ENCODE measurements at regions not wholly inside any gene's neighbourhood (a gene's known extent, or its start where the extent isn't known, plus 50 kb on each side); places are given as distances from the start of the nearest gene placed in this dataset.
"Not testable (repeated sequence)": the region's sequence is repeated elsewhere in the genome, so short reads cannot be mapped to it uniquely, and the experiment has no call there.

- Mint-ChIP-seq H3K36me3 (no peaks in the 10 kb centered on the region), H3K4me3 (no peak overlapping the region), H3K4me1 (no peaks in the 10 kb centered on the region), H3K9me3 (no peaks in the 10 kb centered on the region), H3K27me3 (peaks cover 2% of the 10 kb centered on the region), H3K27ac (no peak overlapping the region)
- DNase-seq (ENCODE audit: low spot score in 2 of 2) (no peak), ATAC-seq (ENCODE audit: low read depth) (no peak)
These were observed 318.0 kb downstream of the BCAT1 start for GRCh38 chr12:24630856-24631255.

- H3K9me3 Mint-ChIP-seq = no peaks in the 10 kb centered on the region
- peaks cover 2% of the 10 kb centered on the region for H3K27me3 Mint-ChIP-seq
- DNase-seq (ENCODE audit: low spot score in 2 of 2) = no peak
- no peak overlapping the region for H3K27ac Mint-ChIP-seq
- ATAC-seq (ENCODE audit: low read depth) = no peak
- H3K36me3 Mint-ChIP-seq = no peaks in the 10 kb centered on the region
- H3K4me1 Mint-ChIP-seq = no peaks in the 10 kb centered on the region
- H3K4me3 Mint-ChIP-seq = no peak overlapping the region
These were observed 318.5 kb downstream of the BCAT1 start for GRCh38 chr12:24630446-24630845.

GRCh38 chr12:24625103-24625502 is 323.8 kb downstream of the BCAT1 start:
- H3K4me1 Mint-ChIP-seq = no peaks in the 10 kb centered on the region
- H3K36me3 Mint-ChIP-seq = no peaks in the 10 kb centered on the region
- no peak overlapping the region for H3K27ac Mint-ChIP-seq
- H3K27me3 Mint-ChIP-seq = peaks cover 2% of the 10 kb centered on the region
- ATAC-seq (ENCODE audit: low read depth) (no peak), DNase-seq (ENCODE audit: low spot score in 2 of 2) (no peak)
- H3K4me3 Mint-ChIP-seq = no peak overlapping the region
- H3K9me3 Mint-ChIP-seq = no peaks in the 10 kb centered on the region

- H3K36me3 Mint-ChIP-seq, H3K27me3 Mint-ChIP-seq, H3K9me3 Mint-ChIP-seq: not testable (repeated sequence)
These were observed 328.9 kb downstream of the BCAT1 start for GRCh38 chr12:24619954-24620353.

GRCh38 chr12:24617471-24617870 is 331.4 kb downstream of the BCAT1 start:
- ATAC-seq (ENCODE audit: low read depth) = no peak
- no peaks in the 10 kb centered on the region for H3K36me3 Mint-ChIP-seq
- no peak for DNase-seq (ENCODE audit: low spot score in 2 of 2)
- no peak overlapping the region for H3K27ac Mint-ChIP-seq
- peaks cover 2% of the 10 kb centered on the region for H3K4me1 Mint-ChIP-seq
- H3K27me3 Mint-ChIP-seq = no peaks in the 10 kb centered on the region
- H3K9me3 Mint-ChIP-seq = no peaks in the 10 kb centered on the region
- no peak overlapping the region for H3K4me3 Mint-ChIP-seq

More at GRCh38 chr12:24619954-24620353, 328.9 kb downstream of the BCAT1 start:
- H3K4me3 Mint-ChIP-seq; ATAC-seq (ENCODE audit: low read depth); DNase-seq (ENCODE audit: low spot score in 2 of 2); H3K27ac Mint-ChIP-seq; H3K4me1 Mint-ChIP-seq: not testable (repeated sequence)

GRCh38 chr12:24615967-24616411 is 332.9 kb downstream of the BCAT1 start:
- Mint-ChIP-seq H3K4me3 (no peak overlapping the region), H3K36me3 (no peaks in the 10 kb centered on the region), H3K27ac (no peak overlapping the region), H3K9me3 (no peaks in the 10 kb centered on the region), H3K4me1 (peaks cover 2% of the 10 kb centered on the region), H3K27me3 (no peaks in the 10 kb centered on the region)
- DNase-seq (ENCODE audit: low spot score in 2 of 2) (no peak), ATAC-seq (ENCODE audit: low read depth) (no peak)

- no peak overlapping the region for H3K4me3 Mint-ChIP-seq
- H3K27me3 Mint-ChIP-seq = no peaks in the 10 kb centered on the region
- H3K4me1 Mint-ChIP-seq = peaks cover 5% of the 10 kb centered on the region
- ATAC-seq (ENCODE audit: low read depth) (no peak), DNase-seq (ENCODE audit: low spot score in 2 of 2) (no peak)
- H3K27ac Mint-ChIP-seq = no peak overlapping the region
- H3K36me3 Mint-ChIP-seq = no peaks in the 10 kb centered on the region
- peaks cover 3% of the 10 kb centered on the region for H3K9me3 Mint-ChIP-seq
These were observed 340.1 kb downstream of the BCAT1 start for GRCh38 chr12:24608637-24609285.

- Mint-ChIP-seq H3K27me3 (no peaks in the 10 kb centered on the region), H3K4me3 (no peak overlapping the region), H3K4me1 (peaks cover 10% of the 10 kb centered on the region), H3K9me3 (peaks cover 3% of the 10 kb centered on the region), H3K36me3 (no peaks in the 10 kb centered on the region), H3K27ac (no peak overlapping the region)
- ATAC-seq (ENCODE audit: low read depth) = no peak
- DNase-seq (ENCODE audit: low spot score in 2 of 2) = no peak
These were observed 340.8 kb downstream of the BCAT1 start for GRCh38 chr12:24608108-24608507.

- ATAC-seq (ENCODE audit: low read depth) = no peak
- Mint-ChIP-seq H3K9me3 (peaks cover 3% of the 10 kb centered on the region), H3K4me1 (peaks cover 14% of the 10 kb centered on the region), H3K27me3 (no peaks in the 10 kb centered on the region), H3K27ac (no peak overlapping the region), H3K4me3 (no peak overlapping the region), H3K36me3 (no peaks in the 10 kb centered on the region)
- DNase-seq (ENCODE audit: low spot score in 2 of 2) = no peak
These were observed 343.0 kb downstream of the BCAT1 start for GRCh38 chr12:24605916-24606315.

GRCh38 chr12:24605466-24605865 is 343.4 kb downstream of the BCAT1 start:
- H3K36me3 Mint-ChIP-seq = no peaks in the 10 kb centered on the region
- no peak for DNase-seq (ENCODE audit: low spot score in 2 of 2)
- H3K9me3 Mint-ChIP-seq = peaks cover 3% of the 10 kb centered on the region
- no peak overlapping the region for H3K27ac Mint-ChIP-seq
- H3K4me3 Mint-ChIP-seq = no peak overlapping the region
- no peak for ATAC-seq (ENCODE audit: low read depth)
- peaks cover 16% of the 10 kb centered on the region for H3K4me1 Mint-ChIP-seq
- no peaks in the 10 kb centered on the region for H3K27me3 Mint-ChIP-seq

- ATAC-seq (ENCODE audit: low read depth) (no peak), DNase-seq (ENCODE audit: low spot score in 2 of 2) (no peak)
- no peak overlapping the region for H3K27ac Mint-ChIP-seq
- H3K27me3 Mint-ChIP-seq = no peaks in the 10 kb centered on the region
- H3K9me3 Mint-ChIP-seq = peaks cover 3% of the 10 kb centered on the region
- no peaks in the 10 kb centered on the region for H3K36me3 Mint-ChIP-seq
- H3K4me1 Mint-ChIP-seq = peaks cover 26% of the 10 kb centered on the region
- no peak overlapping the region for H3K4me3 Mint-ChIP-seq
These were observed 345.5 kb downstream of the BCAT1 start for GRCh38 chr12:24603371-24603770.

GRCh38 chr12:24600996-24601395 is 347.9 kb downstream of the BCAT1 start:
- Mint-ChIP-seq H3K27ac (no peak overlapping the region), H3K27me3 (no peaks in the 10 kb centered on the region), H3K4me1 (peaks cover 26% of the 10 kb centered on the region), H3K36me3 (no peaks in the 10 kb centered on the region), H3K9me3 (peaks cover 1% of the 10 kb centered on the region), H3K4me3 (no peak overlapping the region)
- ATAC-seq (ENCODE audit: low read depth) = peak; percentile 53
- no peak for DNase-seq (ENCODE audit: low spot score in 2 of 2)

- Mint-ChIP-seq H3K27ac (no peak overlapping the region), H3K36me3 (no peaks in the 10 kb centered on the region), H3K27me3 (no peaks in the 10 kb centered on the region), H3K9me3 (peaks cover under 1% of the 10 kb centered on the region), H3K4me3 (no peak overlapping the region), H3K4me1 (peaks cover 25% of the 10 kb centered on the region)
- DNase-seq (ENCODE audit: low spot score in 2 of 2) (no peak), ATAC-seq (ENCODE audit: low read depth) (no peak)
These were observed 348.4 kb downstream of the BCAT1 start for GRCh38 chr12:24600551-24600950.

- DNase-seq (ENCODE audit: low spot score in 2 of 2) = no peak
These were observed 349.2 kb downstream of the BCAT1 start for GRCh38 chr12:24599736-24600135.

GRCh38 chr12:24597580-24597979 is 351.3 kb downstream of the BCAT1 start:
- H3K4me3 Mint-ChIP-seq = no peak overlapping the region
- peaks cover 16% of the 10 kb centered on the region for H3K4me1 Mint-ChIP-seq
- ATAC-seq (ENCODE audit: low read depth) (no peak), DNase-seq (ENCODE audit: low spot score in 2 of 2) (no peak)
- no peaks in the 10 kb centered on the region for H3K36me3 Mint-ChIP-seq
- no peak overlapping the region for H3K27ac Mint-ChIP-seq
- no peaks in the 10 kb centered on the region for H3K9me3 Mint-ChIP-seq
- no peaks in the 10 kb centered on the region for H3K27me3 Mint-ChIP-seq

More at GRCh38 chr12:24599736-24600135, 349.2 kb downstream of the BCAT1 start:
- H3K4me1 Mint-ChIP-seq = peaks cover 21% of the 10 kb centered on the region
- ATAC-seq (ENCODE audit: low read depth) = peak; percentile 86
- no peaks in the 10 kb centered on the region for H3K36me3 Mint-ChIP-seq
- H3K4me3 Mint-ChIP-seq = no peak overlapping the region
- H3K27me3 Mint-ChIP-seq = no peaks in the 10 kb centered on the region
- no peak overlapping the region for H3K27ac Mint-ChIP-seq
- H3K9me3 Mint-ChIP-seq = no peaks in the 10 kb centered on the region
